Activated T-cell treated with anti-CD3 and anti-CD28 coated beads, Interleukin-2, amount 50 U/mL, for 24 hours (primary cell): ENCODE measurements at regions not wholly inside any gene's neighbourhood (a gene's known extent, or its start where the extent isn't known, plus 50 kb on each side); places are given as distances from the start of the nearest gene placed in this dataset.
"Not testable (repeated sequence)": the region's sequence is repeated elsewhere in the genome, so short reads cannot be mapped to it uniquely, and the experiment has no call there.

Experiments
- DNase-seq: peaks from one replicate; pipeline ENCODE4 v3.0.0-alpha.2; 2020
- H3K27ac Mint-ChIP-seq: 2 replicates; pipeline ENCODE4 v1.8.0; 2020; ENCODE audit warnings: mild to moderate bottlenecking, mixed read lengths
- H3K27me3 Mint-ChIP-seq: 2 replicates; pipeline ENCODE4 v1.8.0; 2020; ENCODE audit warnings: mixed read lengths
- H3K36me3 Mint-ChIP-seq: 2 replicates; pipeline ENCODE4 v1.8.0; 2020; ENCODE audit warnings: low read depth, mixed read lengths
- H3K4me1 Mint-ChIP-seq: 2 replicates; pipeline ENCODE4 v1.8.0; 2020; ENCODE audit warnings: low read depth, mixed read lengths
- H3K4me3 Mint-ChIP-seq: 2 replicates; pipeline ENCODE4 v1.8.0; 2020; ENCODE audit warnings: mild to moderate bottlenecking, moderate library complexity, mixed read lengths
- H3K9me3 Mint-ChIP-seq: 2 replicates; pipeline ENCODE4 v1.8.0; 2020; ENCODE audit warnings: mixed read lengths

DNA sequence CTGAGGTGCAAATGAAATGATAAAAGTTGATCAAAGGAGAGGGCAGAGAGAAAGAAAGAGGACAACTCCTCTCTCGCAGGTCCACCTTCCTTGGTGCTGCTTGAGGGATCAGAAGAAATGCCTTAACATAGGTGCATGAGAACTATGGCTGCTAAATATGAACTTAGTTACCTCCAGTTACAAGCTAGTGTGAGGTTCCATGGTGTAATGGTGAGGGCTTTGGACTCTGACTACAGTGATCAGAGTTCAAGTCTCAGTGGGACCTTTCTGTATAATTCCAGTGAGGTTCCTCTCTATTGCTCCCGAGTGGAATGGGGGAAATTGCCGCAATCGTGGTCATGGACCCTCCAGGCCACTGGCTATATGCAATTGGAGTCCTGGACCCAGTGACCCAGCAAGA is 387.3 kb downstream of the FAM72C start:
- Mint-ChIP-seq H3K36me3 (no peaks in the 10 kb centered on the region), H3K4me3 (no peak overlapping the region), H3K27ac (no peak overlapping the region), H3K9me3 (no peaks in the 10 kb centered on the region), H3K4me1 (no peaks in the 10 kb centered on the region), H3K27me3 (peaks cover 34% of the 10 kb centered on the region)
- DNase-seq: no peak

DNA sequence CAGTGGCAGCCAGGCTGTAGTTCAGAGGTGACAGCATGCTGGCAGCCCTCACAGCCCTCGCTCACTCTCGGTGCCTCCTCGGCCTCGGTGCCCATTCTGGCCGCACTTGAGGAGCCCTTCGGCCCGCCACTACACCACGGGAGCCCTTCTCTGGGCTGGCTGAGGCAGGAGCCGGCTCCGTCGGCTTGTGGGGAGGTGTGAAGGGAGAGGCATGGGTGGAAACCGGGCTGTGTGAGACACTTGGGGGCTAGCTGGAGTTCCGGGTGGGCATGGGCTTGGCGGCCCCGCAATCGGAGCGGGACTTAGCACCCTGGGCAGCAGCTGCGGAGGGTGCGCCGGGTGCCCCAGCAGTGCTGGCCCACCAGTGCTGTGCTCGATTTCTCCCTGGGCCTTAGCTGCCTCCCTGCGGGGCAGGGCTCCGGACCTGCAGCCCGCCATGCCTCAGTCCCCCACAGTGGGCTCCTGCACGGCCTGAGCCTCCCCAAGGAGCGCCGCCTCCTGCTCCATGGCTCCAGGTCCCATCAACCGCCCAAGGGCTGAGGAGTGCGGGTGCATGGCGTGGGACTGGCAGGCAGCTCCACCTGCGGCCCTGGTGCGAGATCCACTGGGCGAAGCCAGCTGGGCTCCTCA is 396.8 kb downstream of the FAM72C start:
- no peak overlapping the region for H3K4me3 Mint-ChIP-seq
- no peaks in the 10 kb centered on the region for H3K36me3 Mint-ChIP-seq
- H3K27me3 Mint-ChIP-seq: no peaks in the 10 kb centered on the region
- H3K4me1 Mint-ChIP-seq: no peaks in the 10 kb centered on the region
- no peak overlapping the region for H3K27ac Mint-ChIP-seq
- H3K9me3 Mint-ChIP-seq: peaks cover 8% of the 10 kb centered on the region
- no peak for DNase-seq

DNA sequence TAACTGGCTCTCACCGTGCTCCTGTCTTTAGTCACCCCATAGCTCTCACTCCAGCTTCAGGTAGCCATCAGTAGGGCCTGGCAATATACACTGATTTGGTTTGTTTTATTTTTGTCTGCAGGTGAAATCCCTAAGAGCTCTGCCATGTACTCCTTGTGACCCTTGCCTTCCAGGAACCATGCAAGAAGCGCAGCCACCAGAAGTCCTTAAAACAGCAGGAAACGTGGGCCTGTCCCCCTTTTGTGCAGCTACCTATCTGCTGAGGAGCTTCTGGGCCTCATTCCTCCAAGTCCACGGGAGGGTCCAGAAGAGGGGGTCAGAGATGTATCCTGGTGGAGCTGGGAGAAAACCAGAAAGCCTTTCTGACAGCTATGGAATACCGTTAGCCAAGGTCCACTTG is 399.1 kb downstream of the FAM72C start:
- not testable (repeated sequence) for H3K27me3 Mint-ChIP-seq, H3K27ac Mint-ChIP-seq, H3K9me3 Mint-ChIP-seq, DNase-seq, H3K4me3 Mint-ChIP-seq, H3K36me3 Mint-ChIP-seq, H3K4me1 Mint-ChIP-seq

DNA sequence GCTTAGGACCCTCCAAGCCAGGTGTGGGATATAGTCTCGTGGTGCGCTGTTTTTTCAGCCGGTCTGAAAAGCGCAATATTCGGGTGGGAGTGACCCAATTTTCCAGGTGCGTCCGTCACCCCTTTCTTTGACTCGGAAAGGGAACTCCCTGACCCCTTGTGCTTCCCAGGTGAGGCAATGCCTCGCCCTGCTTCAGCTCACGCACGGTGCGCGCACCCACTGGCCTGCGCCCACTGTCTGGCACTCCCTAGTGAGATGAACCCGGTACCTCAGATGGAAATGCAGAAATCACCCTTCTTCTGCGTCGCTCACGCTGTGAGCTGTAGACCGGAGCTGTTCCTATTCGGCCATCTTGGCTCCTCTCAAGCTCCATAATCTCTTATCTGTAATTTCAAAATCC is 408.0 kb downstream of the FAM72C start:
- H3K9me3 Mint-ChIP-seq, H3K4me1 Mint-ChIP-seq, H3K27ac Mint-ChIP-seq, H3K4me3 Mint-ChIP-seq, DNase-seq, H3K27me3 Mint-ChIP-seq, H3K36me3 Mint-ChIP-seq: not testable (repeated sequence)

DNA sequence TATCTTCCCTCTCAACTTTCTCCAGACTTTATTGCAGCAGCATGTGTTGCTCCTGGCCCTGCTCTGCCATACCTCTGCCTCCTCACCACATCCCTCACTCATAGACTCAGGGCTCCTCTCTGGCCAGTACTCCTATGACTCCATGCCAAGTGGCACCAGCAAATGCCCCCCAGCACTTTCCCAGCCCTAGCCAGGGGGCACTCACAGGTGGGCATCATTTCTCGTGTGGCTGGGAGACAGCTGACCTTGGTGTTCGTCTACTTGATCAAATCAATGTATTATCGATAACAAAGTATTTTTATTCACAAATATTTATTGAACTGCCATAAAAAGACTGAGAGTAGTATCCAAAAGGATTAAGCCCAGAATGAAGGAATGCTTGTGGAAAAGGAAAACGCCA is 418.2 kb downstream of the FAM72C start:
- Mint-ChIP-seq H3K36me3 (no peaks in the 10 kb centered on the region), H3K4me1 (no peaks in the 10 kb centered on the region), H3K27ac (no peak overlapping the region), H3K27me3 (peaks cover 28% of the 10 kb centered on the region), H3K4me3 (no peak overlapping the region), H3K9me3 (peaks cover 2% of the 10 kb centered on the region)
- DNase-seq: no peak

DNA sequence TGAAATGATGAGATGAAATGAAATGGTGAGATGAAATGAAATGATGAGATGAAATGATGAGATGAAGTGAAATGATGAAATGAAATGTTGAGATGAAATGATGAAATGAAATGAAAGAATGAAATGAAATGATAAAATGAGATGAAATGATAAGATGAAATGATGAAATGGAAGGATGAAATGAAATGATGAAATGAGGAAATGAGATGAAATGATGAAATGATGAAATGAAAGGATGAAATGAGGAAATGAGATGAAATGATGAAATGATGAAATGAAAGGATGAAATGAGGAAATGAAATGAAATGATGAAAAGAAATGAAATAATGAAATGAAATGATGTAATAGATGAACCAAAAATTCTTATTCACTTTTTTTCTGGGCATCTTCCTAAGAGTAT is 467.1 kb downstream of the FAM72C start:
- H3K4me3 Mint-ChIP-seq, H3K27ac Mint-ChIP-seq, H3K4me1 Mint-ChIP-seq, DNase-seq, H3K36me3 Mint-ChIP-seq: not testable (repeated sequence)
- Mint-ChIP-seq H3K27me3 (peaks cover 20% of the 10 kb centered on the region), H3K9me3 (peaks cover 24% of the 10 kb centered on the region)

DNA sequence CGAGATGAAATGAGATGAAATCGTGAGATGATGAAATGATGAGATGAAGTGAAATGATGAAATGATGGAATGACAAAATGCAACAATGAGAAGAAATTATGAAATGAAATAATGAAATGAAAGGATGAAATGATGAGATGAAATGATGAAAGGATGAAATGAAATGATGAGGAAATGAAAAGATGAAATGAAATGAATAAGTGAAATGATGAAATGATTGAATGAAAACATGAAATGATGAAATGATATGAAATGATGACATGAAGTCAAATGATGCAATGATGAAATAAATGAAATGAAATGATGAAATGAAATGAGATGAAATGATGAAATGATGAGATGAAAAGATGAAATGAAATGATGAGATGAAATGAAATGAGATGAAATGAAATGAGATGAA is 467.7 kb downstream of the FAM72C start:
- DNase-seq, H3K4me1 Mint-ChIP-seq, H3K36me3 Mint-ChIP-seq, H3K27ac Mint-ChIP-seq, H3K4me3 Mint-ChIP-seq: not testable (repeated sequence)
- H3K27me3 Mint-ChIP-seq: peaks cover 20% of the 10 kb centered on the region
- H3K9me3 Mint-ChIP-seq: peaks cover 24% of the 10 kb centered on the region

DNA sequence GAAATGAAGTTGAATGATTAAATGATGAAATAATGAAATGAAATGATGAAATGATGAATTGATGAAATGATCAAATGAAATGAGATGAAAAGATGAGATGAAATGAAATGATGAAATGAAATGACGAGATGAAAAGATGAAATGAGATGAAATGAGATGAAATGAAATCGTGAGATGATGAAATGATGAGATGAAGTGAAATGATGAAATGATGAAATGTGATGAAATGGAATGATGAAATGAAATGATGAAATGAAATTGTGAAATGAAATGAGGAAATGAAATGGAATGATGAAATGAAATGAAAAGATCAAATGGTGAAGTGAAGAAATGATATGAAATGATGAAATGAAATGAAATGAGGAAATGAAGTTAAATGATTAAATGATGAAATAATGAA is 468.7 kb downstream of the FAM72C start:
- H3K4me1 Mint-ChIP-seq, DNase-seq, H3K36me3 Mint-ChIP-seq, H3K4me3 Mint-ChIP-seq: not testable (repeated sequence)
- Mint-ChIP-seq H3K27me3 (peaks cover 20% of the 10 kb centered on the region), H3K9me3 (peaks cover 24% of the 10 kb centered on the region), H3K27ac (peak overlapping the region; percentile 88)

DNA sequence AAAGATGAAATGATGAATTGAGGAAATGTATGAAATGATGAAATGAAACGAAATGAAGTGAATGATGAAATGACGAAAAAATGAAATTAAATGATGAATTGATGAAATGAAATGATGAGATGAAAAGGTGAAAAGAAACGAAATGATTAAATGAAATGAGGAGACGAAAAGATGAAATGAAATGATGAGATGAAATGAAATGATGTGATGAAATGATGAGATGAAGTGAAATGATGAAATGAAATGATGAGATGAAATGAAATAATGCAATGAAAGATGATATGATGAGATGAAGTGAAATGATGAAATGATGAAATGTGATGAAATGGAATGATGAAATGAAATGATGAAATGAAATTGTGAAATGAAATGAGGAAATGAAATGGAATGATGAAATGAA is 469.7 kb downstream of the FAM72C start:
- not testable (repeated sequence) for H3K4me3 Mint-ChIP-seq, H3K36me3 Mint-ChIP-seq, DNase-seq, H3K4me1 Mint-ChIP-seq
- peak overlapping the region; percentile 71 for H3K27ac Mint-ChIP-seq
- peaks cover 20% of the 10 kb centered on the region for H3K27me3 Mint-ChIP-seq
- peaks cover 24% of the 10 kb centered on the region for H3K9me3 Mint-ChIP-seq

DNA sequence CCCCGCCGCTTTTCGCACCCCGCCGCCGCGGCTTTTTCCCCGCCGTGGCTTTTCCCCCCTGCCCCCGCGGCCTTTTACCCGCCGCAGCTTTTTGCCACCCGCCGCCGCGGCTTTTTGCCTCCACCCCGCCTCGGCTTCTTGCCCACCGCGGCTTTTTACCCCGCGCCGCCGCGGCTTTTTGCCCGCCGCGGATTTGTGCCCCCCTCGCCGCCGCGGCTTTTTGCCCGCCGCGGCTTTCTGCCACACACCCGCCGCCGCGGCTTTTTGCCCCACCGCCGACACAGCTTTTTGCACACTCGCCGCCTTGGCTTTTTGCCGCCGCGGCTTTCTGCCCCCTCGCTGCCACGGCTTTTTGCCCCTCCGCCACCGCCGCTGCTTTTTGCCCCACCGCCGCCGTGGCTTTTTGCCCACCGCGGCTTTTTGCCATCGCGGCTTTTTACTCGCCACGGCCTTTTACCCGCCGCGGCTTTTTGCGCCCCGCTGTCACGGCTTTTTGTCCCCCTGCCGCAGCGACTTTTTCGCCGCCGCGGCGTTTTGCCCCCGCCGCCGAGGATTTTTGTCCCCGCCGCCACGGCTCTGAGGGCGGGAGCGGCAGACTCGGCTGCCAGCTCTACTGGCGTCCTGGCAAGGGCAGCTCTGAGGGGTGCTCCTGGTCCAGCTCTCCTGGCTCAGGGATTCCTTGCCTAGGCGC is 473.6 kb downstream of the FAM72C start:
- H3K4me1 Mint-ChIP-seq, H3K27ac Mint-ChIP-seq, H3K36me3 Mint-ChIP-seq: not testable (repeated sequence)
- peak overlapping the region; percentile 43 for H3K4me3 Mint-ChIP-seq
- peak; percentile 39 for DNase-seq
- H3K27me3 Mint-ChIP-seq: peaks cover 17% of the 10 kb centered on the region
- H3K9me3 Mint-ChIP-seq: peaks cover 14% of the 10 kb centered on the region

DNA sequence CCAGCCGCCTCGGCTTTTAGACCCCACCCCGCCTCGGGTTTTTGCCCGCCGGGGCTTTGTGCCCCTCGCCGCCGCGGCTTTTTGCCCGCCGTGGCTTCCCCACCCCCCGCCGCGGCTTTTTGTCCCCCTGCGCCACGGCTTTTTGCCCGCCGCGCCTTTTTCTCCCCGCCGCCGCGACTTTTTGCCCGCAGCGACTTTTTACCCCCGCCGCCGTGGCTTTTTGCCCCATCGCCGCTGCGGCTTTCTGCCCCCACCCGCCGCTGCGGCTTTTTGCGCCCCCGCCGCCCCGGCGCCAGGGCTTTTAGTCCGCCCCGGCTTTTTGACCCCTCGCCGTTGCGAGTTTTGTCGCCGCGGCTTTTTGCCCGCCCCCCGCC is 474.4 kb downstream of the FAM72C start:
- Mint-ChIP-seq H3K4me3 (no peak overlapping the region), H3K27ac (no peak overlapping the region)

DNA sequence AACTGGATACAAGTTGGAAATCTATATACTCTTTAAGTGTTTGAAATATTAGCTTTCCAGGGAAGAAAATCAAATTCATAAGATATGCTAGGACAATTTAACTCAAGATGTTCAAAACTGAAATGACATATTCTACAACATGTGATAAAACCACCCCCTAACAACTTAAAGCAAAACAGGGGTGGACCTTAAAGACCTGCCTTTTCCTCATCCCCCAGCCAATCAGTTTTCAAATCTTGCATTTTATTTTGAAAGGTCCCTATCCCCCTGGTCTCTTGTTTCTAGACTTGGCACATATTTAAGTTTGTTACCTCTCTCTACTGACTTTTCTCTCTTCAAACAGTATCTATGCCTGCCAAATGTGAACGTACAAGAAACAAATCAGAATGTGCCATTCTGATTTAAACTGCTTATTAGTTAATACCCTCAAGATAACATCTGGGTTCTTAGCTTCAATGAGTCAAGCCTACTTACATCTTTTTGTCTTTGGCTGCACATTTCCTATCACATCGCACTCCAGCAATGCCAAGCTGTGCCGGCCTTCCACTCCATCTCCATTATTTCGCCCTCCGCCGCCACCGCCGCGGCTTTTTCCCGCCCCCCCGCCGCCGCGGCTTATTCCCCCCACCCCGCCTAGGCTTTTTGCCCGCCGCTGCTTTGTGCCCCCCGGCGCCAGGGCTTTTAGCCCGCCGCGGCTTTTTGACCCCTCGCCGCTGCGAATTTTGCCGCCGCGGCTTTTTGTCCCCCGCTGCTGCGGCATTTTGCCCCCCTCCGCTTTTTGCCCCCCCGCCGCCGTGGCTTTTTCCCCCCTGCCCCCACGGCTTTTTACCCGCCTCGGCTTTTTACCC is 475.0 kb downstream of the FAM72C start:
- H3K27ac Mint-ChIP-seq, H3K27me3 Mint-ChIP-seq, H3K4me1 Mint-ChIP-seq, H3K9me3 Mint-ChIP-seq, DNase-seq, H3K36me3 Mint-ChIP-seq, H3K4me3 Mint-ChIP-seq: not testable (repeated sequence)

More for the DNA sequence above, 474.4 kb downstream of the FAM72C start:
- no peaks in the 10 kb centered on the region for H3K4me1 Mint-ChIP-seq
- peaks cover 6% of the 10 kb centered on the region for H3K9me3 Mint-ChIP-seq
- peaks cover 10% of the 10 kb centered on the region for H3K27me3 Mint-ChIP-seq
- peak; percentile 28 for DNase-seq
- H3K36me3 Mint-ChIP-seq: peaks cover 2% of the 10 kb centered on the region
